Vagina (tissue), 2 donors: ENCODE measurements at regions not wholly inside any gene's neighbourhood (a gene's known extent, or its start where the extent isn't known, plus 50 kb on each side); places are given as distances from the start of the nearest gene placed in this dataset.

ENCODE experiments used
- DNase-seq, 2 donors: peaks; one replicate each; pipeline ENCODE4 v3.0.0-alpha.2; 2017; ENCODE audit errors: extremely low spot score in 2 of 2
- H3K27ac ChIP-seq: fragments of 200-600 bp; sonication (generic); one replicate; pipeline ENCODE4 v1.5.1; 2019
- H3K27me3 ChIP-seq: fragments of 200-600 bp; sonication (generic); one replicate; pipeline ENCODE4 v1.5.1; 2019
- H3K36me3 ChIP-seq, 2 donors: fragments of 200-600 bp; sonication (generic); one replicate each; pipeline ENCODE4 v1.5.1; 2017 to 2019
- H3K4me1 ChIP-seq: fragments of 200-600 bp; sonication (generic); one replicate; pipeline ENCODE4 v1.5.1; 2019
- H3K4me3 ChIP-seq, 2 donors: fragments of 200-600 bp; sonication (generic); 1 replicate in 1 of 2; 2 replicates in 1 of 2; pipeline ENCODE4 v1.5.1; 2016 to 2019
- H3K9me3 ChIP-seq: fragments of 200-600 bp; sonication (generic); one replicate; pipeline ENCODE4 v1.5.1; 2019
- CTCF ChIP-seq, 3 experiments: fragments of 450-650 bp in 2 of 3; fragments of 200-600 bp in 1 of 3; sonication (generic) in 1 of 3; IDR thresholded peaks; one replicate each; pipeline ENCODE4 v1.5.1; 2017 to 2019; ENCODE audit warnings: antibody characterized with exemption in 3 of 3, mild to moderate bottlenecking in 2 of 3, moderate library complexity in 2 of 3
- POLR2A ChIP-seq, 2 donors: fragments of 450-650 bp; IDR thresholded peaks; one replicate each; pipeline ENCODE4 v1.6.1; 2017; ENCODE audit warnings: antibody characterized with exemption in 2 of 2, mild to moderate bottlenecking in 2 of 2, moderate library complexity in 2 of 2
- POLR2AphosphoS5 ChIP-seq, 2 donors: sonication (generic); formaldehyde crosslinking; IDR thresholded peaks; one replicate each; pipeline ENCODE4 v1.9.0; 2017; ENCODE audit warnings: antibody characterized with exemption in 2 of 2, mild to moderate bottlenecking in 2 of 2, low read depth in 1 of 2; ENCODE audit not compliant: insufficient read depth in 1 of 2
- intact Hi-C: fragments of 100-400 bp; cut with DNase I; formaldehyde crosslinking; loops from one replicate; pipeline ENCODE4 v1.15.1; 2023

GRCh38 chr4:138816875-138817274 is 198.7 kb upstream of the NOCT start:
- no peaks in the 10 kb centered on the region for H3K36me3 ChIP-seq

GRCh38 chr4:138815811-138816210 is 199.8 kb upstream of the NOCT start:
- TF ChIP-seq CTCF (IDR thresholded peaks at IDR 0.05): no peak
- no peak for TF ChIP-seq POLR2AphosphoS5 (IDR thresholded peaks at IDR 0.05; ENCODE audit: insufficient read depth in 1 of 2, low read depth in 1 of 2)
- no peak for TF ChIP-seq POLR2A (IDR thresholded peaks at IDR 0.05)
- intact Hi-C loops: no loop called here
- H3K4me3 ChIP-seq: no peak overlapping the region
- no peaks in the 10 kb centered on the region for H3K27me3 ChIP-seq
- no peaks in the 10 kb centered on the region for H3K36me3 ChIP-seq
- H3K4me1 ChIP-seq: no peaks in the 10 kb centered on the region
- no peak overlapping the region for H3K27ac ChIP-seq
- no peak for DNase-seq
- no peaks in the 10 kb centered on the region for H3K9me3 ChIP-seq

More at GRCh38 chr4:138816875-138817274, 198.7 kb upstream of the NOCT start:
- H3K27me3 ChIP-seq: no peaks in the 10 kb centered on the region
- H3K4me3 ChIP-seq: no peak overlapping the region
- TF ChIP-seq POLR2AphosphoS5 (IDR thresholded peaks at IDR 0.05; ENCODE audit: insufficient read depth in 1 of 2, low read depth in 1 of 2) (no peak), POLR2A (IDR thresholded peaks at IDR 0.05) (no peak), CTCF (IDR thresholded peaks at IDR 0.05) (no peak)
- no peak for DNase-seq
- H3K4me1 ChIP-seq: no peaks in the 10 kb centered on the region
- intact Hi-C loops: no loop called here
- H3K9me3 ChIP-seq: no peaks in the 10 kb centered on the region
- H3K27ac ChIP-seq: no peak overlapping the region

GRCh38 chr4:138805736-138806135 is 209.8 kb upstream of the NOCT start:
- no peak overlapping the region for H3K27ac ChIP-seq
- H3K4me1 ChIP-seq: no peaks in the 10 kb centered on the region
- H3K9me3 ChIP-seq: no peaks in the 10 kb centered on the region
- TF ChIP-seq CTCF (IDR thresholded peaks at IDR 0.05) (no peak), POLR2A (IDR thresholded peaks at IDR 0.05) (no peak), POLR2AphosphoS5 (IDR thresholded peaks at IDR 0.05; ENCODE audit: insufficient read depth in 1 of 2, low read depth in 1 of 2) (no peak)
- intact Hi-C loops: no loop called here
- no peaks in the 10 kb centered on the region for H3K27me3 ChIP-seq
- DNase-seq: no peak
- H3K4me3 ChIP-seq: no peak overlapping the region
- H3K36me3 ChIP-seq: no peaks in the 10 kb centered on the region

- no peak overlapping the region for H3K27ac ChIP-seq
- no peak for TF ChIP-seq POLR2A (IDR thresholded peaks at IDR 0.05)
These were observed 210.9 kb upstream of the NOCT start for GRCh38 chr4:138804711-138805110.

GRCh38 chr4:138803051-138803450 is 212.5 kb upstream of the NOCT start:
- Histone ChIP-seq H3K36me3 (no peaks in the 10 kb centered on the region), H3K4me3 (no peak overlapping the region), H3K27ac (no peak overlapping the region), H3K9me3 (no peaks in the 10 kb centered on the region), H3K27me3 (no peaks in the 10 kb centered on the region), H3K4me1 (no peaks in the 10 kb centered on the region)
- TF ChIP-seq CTCF (IDR thresholded peaks at IDR 0.05): no peak
- TF ChIP-seq POLR2AphosphoS5 (IDR thresholded peaks at IDR 0.05; ENCODE audit: insufficient read depth in 1 of 2, low read depth in 1 of 2): no peak
- no peak for TF ChIP-seq POLR2A (IDR thresholded peaks at IDR 0.05)
- intact Hi-C loops: no loop called here
- no peak for DNase-seq

More at GRCh38 chr4:138804711-138805110, 210.9 kb upstream of the NOCT start:
- no peak overlapping the region for H3K4me3 ChIP-seq
- no peaks in the 10 kb centered on the region for H3K36me3 ChIP-seq
- H3K27me3 ChIP-seq: no peaks in the 10 kb centered on the region
- DNase-seq: no peak
- no peaks in the 10 kb centered on the region for H3K4me1 ChIP-seq
- no peaks in the 10 kb centered on the region for H3K9me3 ChIP-seq
- intact Hi-C loops: no loop called here

- intact Hi-C loops: no loop called here
- Histone ChIP-seq H3K9me3 (no peaks in the 10 kb centered on the region), H3K27ac (no peak overlapping the region), H3K36me3 (no peaks in the 10 kb centered on the region), H3K4me1 (no peaks in the 10 kb centered on the region), H3K27me3 (no peaks in the 10 kb centered on the region), H3K4me3 (no peak overlapping the region)
- DNase-seq: no peak
- no peak for TF ChIP-seq CTCF (IDR thresholded peaks at IDR 0.05)
- TF ChIP-seq POLR2A (IDR thresholded peaks at IDR 0.05): no peak
These were observed 213.1 kb upstream of the NOCT start for GRCh38 chr4:138802499-138802898.
